KMS-11 (cell line): ENCODE measurements at regions not wholly inside any gene's neighbourhood (a gene's known extent, or its start where the extent isn't known, plus 50 kb on each side); places are given as distances from the start of the nearest gene placed in this dataset.

Source experiments
- H2AFZ ChIP-seq: fragments of 200-600 bp; sonication (generic); 2 replicates; pipeline ENCODE4 v1.6.1; 2016; ENCODE audit warnings: antibody characterized with exemption, mixed run types, low read depth
- H3K27ac ChIP-seq: fragments of 200-600 bp; sonication (generic); 2 replicates; pipeline ENCODE4 v1.6.1; 2016; ENCODE audit warnings: mild to moderate bottlenecking, mixed run types
- H3K27me3 ChIP-seq: fragments of 200-600 bp; sonication (generic); 2 replicates; pipeline ENCODE4 v1.6.1; 2017; ENCODE audit warnings: mild to moderate bottlenecking, low read depth, mixed run types, moderate library complexity; ENCODE audit not compliant: insufficient read depth
- H3K36me3 ChIP-seq: fragments of 200-600 bp; sonication (generic); 2 replicates; pipeline ENCODE4 v1.6.1; 2017; ENCODE audit warnings: mild to moderate bottlenecking, mixed run types; ENCODE audit not compliant: insufficient read depth
- H3K4me1 ChIP-seq: fragments of 200-600 bp; sonication (generic); 2 replicates; pipeline ENCODE4 v1.6.1; 2016; ENCODE audit warnings: mild to moderate bottlenecking, low read depth, mixed run types; ENCODE audit not compliant: poor library complexity, severe bottlenecking
- H3K4me2 ChIP-seq: fragments of 200-600 bp; sonication (generic); 2 replicates; pipeline ENCODE4 v1.7.0; 2016; ENCODE audit warnings: mild to moderate bottlenecking, mixed run types
- H3K4me3 ChIP-seq: fragments of 200-600 bp; sonication (generic); IDR thresholded peaks from 2 replicates; pipeline ENCODE4 v1.6.1; 2017; ENCODE audit warnings: low read depth, low read length, mixed read lengths; ENCODE audit not compliant: insufficient read depth
- H3K79me2 ChIP-seq: fragments of 200-600 bp; sonication (generic); 2 replicates; pipeline ENCODE4 v1.6.1; 2016; ENCODE audit warnings: low read depth, mixed run types; ENCODE audit not compliant: insufficient read depth
- H3K9ac ChIP-seq: fragments of 200-600 bp; sonication (generic); 2 replicates; pipeline ENCODE4 v1.6.1; 2016; ENCODE audit warnings: mild to moderate bottlenecking, mixed run types
- H4K20me1 ChIP-seq: fragments of 200-600 bp; sonication (generic); 2 replicates; pipeline ENCODE4 v1.6.1; 2016; ENCODE audit warnings: mild to moderate bottlenecking, mixed run types; ENCODE audit not compliant: insufficient read depth
- TF ChIP-seq, protein P1 (sequence below): fragments of 200-600 bp; sonication (generic); conservative IDR thresholded peaks from 2 replicates; pipeline ENCODE4 v1.6.1; 2017; ENCODE audit warnings: low read depth, mild to moderate bottlenecking, antibody characterized with exemption, low read length, moderate library complexity, mixed read lengths

DNA sequence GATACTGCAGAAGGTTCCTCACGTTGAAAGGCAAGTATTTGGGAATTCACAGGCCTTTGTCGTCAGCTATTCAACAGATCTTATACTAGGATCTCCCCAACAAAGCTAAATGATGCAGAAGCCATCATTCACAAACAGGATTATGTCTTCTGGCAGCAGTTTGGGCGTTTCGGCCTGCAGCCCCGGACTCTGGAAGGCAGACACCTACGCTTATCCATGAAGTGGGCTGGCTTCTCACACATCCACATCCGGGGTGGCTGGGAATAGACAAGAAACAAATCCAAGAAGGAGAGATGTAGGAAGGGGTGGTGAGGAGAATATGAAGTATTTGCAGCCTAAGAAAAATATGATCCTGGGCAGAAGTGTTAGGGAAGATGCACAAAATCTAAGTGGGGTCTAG lies 471.9 kb downstream of the AGTPBP1 start:
- no peaks in the 10 kb centered on the region for H4K20me1 ChIP-seq
- H3K27me3 ChIP-seq = no peaks in the 10 kb centered on the region
- H3K4me2 ChIP-seq = no peak overlapping the region
- H3K36me3 ChIP-seq = no peaks in the 10 kb centered on the region
- no peak overlapping the region for H3K27ac ChIP-seq
- H3K4me1 ChIP-seq = no peaks in the 10 kb centered on the region
- H3K9ac ChIP-seq = no peak overlapping the region
- TF ChIP-seq, protein P1, sequence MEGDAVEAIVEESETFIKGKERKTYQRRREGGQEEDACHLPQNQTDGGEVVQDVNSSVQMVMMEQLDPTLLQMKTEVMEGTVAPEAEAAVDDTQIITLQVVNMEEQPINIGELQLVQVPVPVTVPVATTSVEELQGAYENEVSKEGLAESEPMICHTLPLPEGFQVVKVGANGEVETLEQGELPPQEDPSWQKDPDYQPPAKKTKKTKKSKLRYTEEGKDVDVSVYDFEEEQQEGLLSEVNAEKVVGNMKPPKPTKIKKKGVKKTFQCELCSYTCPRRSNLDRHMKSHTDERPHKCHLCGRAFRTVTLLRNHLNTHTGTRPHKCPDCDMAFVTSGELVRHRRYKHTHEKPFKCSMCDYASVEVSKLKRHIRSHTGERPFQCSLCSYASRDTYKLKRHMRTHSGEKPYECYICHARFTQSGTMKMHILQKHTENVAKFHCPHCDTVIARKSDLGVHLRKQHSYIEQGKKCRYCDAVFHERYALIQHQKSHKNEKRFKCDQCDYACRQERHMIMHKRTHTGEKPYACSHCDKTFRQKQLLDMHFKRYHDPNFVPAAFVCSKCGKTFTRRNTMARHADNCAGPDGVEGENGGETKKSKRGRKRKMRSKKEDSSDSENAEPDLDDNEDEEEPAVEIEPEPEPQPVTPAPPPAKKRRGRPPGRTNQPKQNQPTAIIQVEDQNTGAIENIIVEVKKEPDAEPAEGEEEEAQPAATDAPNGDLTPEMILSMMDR = no peak
- no peak overlapping the region for H2AFZ ChIP-seq
- no peak overlapping the region for H3K4me3 ChIP-seq
- H3K79me2 ChIP-seq = no peaks in the 10 kb centered on the region

DNA sequence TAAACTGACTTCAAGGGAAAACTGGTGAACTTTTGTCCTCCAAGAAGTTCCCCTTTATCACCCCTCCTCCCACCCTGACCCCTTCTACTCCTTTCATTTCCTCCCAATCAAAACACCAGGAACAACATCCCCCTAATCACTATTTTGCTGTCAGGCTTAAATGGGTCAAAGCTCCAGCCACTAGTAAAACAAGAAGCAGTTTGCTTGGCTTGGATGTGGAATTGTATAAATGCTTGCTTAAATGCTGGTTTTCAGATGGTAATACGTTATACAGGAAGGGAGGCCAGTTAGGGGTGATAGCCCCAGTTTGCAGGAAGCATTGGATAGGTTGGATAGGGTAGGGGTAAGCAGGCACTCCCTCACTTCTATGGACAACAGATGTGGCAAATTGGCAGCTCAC lies 473.6 kb downstream of the AGTPBP1 start:
- no peaks in the 10 kb centered on the region for H4K20me1 ChIP-seq
- no peak overlapping the region for H3K27ac ChIP-seq
- H3K4me3 ChIP-seq = no peak overlapping the region
- H3K36me3 ChIP-seq = no peaks in the 10 kb centered on the region
- H3K9ac ChIP-seq = no peak overlapping the region
- no peak overlapping the region for H2AFZ ChIP-seq
- H3K79me2 ChIP-seq = no peaks in the 10 kb centered on the region
- H3K27me3 ChIP-seq = no peaks in the 10 kb centered on the region
- TF ChIP-seq, protein P1 = no peak
- no peak overlapping the region for H3K4me2 ChIP-seq
- H3K4me1 ChIP-seq = no peaks in the 10 kb centered on the region

DNA sequence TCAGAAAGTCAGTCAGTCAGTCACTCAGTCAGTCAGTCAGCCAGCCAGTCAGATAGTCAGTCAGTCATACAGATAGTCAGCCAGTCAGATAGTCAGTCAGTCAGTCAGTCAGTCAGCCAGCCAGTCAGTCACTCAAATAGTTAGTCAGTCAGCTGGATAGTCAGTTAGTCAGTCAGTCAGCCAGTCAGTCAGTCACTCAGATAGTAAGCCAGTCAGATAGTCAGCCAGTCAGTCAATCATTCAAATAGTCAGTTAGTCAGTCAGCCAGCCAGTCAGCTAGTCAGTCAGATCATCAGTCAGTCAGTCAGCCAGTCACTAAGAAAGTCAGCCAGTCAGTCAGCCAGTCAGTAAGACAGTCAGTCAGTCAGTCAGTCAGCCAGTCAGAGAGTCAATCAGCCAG lies 477.1 kb downstream of the AGTPBP1 start:
- no peaks in the 10 kb centered on the region for H3K4me1 ChIP-seq
- no peaks in the 10 kb centered on the region for H3K79me2 ChIP-seq
- H2AFZ ChIP-seq = no peak overlapping the region
- TF ChIP-seq, protein P1 = no peak
- no peaks in the 10 kb centered on the region for H3K27me3 ChIP-seq
- no peaks in the 10 kb centered on the region for H3K36me3 ChIP-seq
- H3K27ac ChIP-seq = no peak overlapping the region
- H3K4me2 ChIP-seq = no peak overlapping the region
- H3K4me3 ChIP-seq = no peak overlapping the region
- no peak overlapping the region for H3K9ac ChIP-seq
- no peaks in the 10 kb centered on the region for H4K20me1 ChIP-seq

DNA sequence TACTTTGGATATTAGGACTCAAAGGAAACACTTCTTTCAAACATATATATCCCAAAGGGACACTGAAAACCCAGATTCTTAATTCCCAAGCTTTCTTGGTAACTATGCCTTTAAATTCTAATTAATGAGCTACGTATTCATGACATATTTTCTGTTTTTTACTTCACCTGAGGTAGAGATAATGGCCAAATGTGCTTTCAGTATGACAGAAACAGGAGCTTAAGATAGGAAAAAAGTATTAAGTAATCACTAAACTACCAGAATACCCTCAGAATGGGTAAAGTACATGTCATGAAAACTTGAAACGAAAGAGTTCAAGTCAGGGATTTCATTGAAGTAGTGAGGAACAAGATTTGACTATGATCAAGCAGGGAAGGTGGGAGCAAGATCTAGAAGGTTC lies 478.5 kb downstream of the AGTPBP1 start:
- Histone ChIP-seq H2AFZ (no peak overlapping the region), H4K20me1 (no peaks in the 10 kb centered on the region), H3K4me1 (no peaks in the 10 kb centered on the region), H3K79me2 (no peaks in the 10 kb centered on the region), H3K27ac (no peak overlapping the region), H3K4me3 (no peak overlapping the region), H3K27me3 (no peaks in the 10 kb centered on the region), H3K4me2 (no peak overlapping the region), H3K9ac (no peak overlapping the region), H3K36me3 (no peaks in the 10 kb centered on the region)
- TF ChIP-seq, protein P1 = no peak

DNA sequence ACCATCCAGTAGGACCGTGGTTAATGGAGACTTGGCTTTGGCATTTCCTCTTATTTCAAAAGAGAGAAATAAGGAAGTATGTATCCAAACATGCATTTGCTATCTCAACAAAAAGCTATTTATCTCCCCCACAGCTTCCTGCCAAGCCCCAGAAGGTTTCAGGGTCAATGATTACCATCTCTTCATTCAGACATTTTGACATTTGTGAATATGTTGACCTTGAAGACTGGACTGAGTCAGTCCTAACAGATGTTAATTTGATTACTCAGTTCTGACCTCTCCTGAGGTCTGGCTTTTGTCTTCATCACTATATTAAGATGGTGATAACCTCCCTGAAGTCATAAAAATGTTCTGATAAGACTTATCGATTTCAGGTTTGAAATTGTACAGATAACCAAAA lies 479.4 kb downstream of the AGTPBP1 start:
- Histone ChIP-seq H2AFZ (no peak overlapping the region), H3K79me2 (no peaks in the 10 kb centered on the region), H3K27ac (no peak overlapping the region), H3K4me3 (no peak overlapping the region), H3K4me2 (no peak overlapping the region), H3K27me3 (no peaks in the 10 kb centered on the region), H4K20me1 (no peaks in the 10 kb centered on the region), H3K4me1 (no peaks in the 10 kb centered on the region), H3K36me3 (no peaks in the 10 kb centered on the region), H3K9ac (no peak overlapping the region)
- TF ChIP-seq, protein P1 = no peak
